Stimulated activated CD8-positive, alpha-beta memory T cell treated with anti-CD3 and anti-CD28 coated beads, Interleukin-2, amount 100 ng/mL, for 48 hours (primary cell): ENCODE measurements at regions not wholly inside any gene's neighbourhood (a gene's known extent, or its start where the extent isn't known, plus 50 kb on each side); places are given as distances from the start of the nearest gene placed in this dataset.

Experiments
- DNase-seq, 2 donors: peaks; one replicate each; pipeline ENCODE4 v3.0.0-alpha.2; 2020; ENCODE audit warnings: low read depth in 2 of 2

DNA sequence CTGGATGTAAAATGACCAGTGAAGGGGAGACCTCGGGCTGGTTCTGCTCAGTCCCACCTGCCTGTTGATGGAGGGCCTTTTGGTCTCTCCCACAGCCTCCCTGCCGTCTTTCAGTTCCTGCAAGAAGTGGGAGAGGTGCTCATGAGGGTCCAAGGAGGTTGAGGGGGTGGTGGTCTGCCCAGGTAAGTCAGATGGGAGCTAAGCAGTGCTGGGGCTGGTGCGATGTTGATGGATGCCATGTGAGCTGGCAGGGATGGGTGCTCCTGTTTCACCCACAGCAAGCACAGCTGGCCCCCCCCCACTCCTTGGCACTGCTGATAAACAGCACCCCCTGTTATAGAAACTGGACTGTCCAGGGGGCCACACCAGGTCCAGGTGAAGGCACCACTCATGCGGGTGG is 145.6 kb downstream of the NSG2 start:
- no peak for DNase-seq

DNA sequence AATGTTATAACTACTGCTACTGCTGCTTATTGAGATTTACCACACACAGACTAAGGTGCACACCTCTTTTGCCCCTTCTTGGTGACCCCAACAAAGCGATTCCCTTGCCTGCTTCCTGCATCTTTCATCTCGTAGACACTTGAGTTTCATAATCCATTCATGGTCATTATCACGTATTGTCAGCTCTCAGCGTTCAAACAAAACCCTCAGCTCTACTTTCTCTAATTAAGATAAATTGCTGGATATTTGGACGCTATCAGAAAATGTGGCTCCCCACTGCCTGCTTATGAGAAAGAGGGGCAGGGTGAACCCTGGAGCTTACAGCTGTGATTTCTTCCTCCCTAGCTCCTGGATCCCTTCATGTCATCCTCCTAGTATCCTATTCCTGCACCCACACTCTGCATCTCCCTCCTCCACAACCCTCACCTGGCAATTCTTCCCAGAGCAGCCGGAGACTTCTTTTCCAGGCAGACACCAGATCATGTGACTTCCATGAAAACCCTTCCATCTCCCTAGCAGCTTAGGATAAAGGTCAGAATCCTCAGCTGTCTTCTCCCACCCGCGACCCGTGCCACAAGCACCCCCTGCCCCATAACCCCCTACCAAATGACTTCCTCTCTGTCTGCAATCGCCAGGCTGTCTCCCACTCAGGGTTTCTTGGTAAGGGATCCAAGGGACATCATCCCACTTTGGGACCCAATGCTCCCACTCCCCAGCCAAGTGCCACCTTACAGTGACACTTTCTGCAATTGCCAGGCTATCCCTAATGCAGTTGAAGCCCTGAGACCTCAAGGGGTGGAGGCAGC is 146.5 kb downstream of the NSG2 start:
- no peak for DNase-seq

DNA sequence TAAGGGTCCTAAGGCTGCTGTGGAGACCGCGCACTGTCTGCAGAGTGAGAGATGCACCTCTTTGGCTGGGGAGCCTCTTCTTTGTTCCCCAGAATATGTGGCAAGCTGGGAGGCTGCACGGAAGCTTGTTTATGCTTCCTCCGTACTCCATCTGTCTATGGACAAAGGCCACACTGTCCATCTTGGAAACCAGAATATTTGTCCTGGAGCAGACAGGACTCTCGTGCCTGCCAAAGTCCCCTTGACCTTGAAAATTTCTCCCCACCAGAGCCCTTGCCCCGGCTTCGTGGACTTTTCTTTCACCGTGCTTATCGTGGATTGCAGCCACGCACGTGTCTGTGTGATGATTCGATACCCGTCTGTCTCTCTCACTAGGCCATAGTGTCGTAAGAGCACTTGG is 147.4 kb downstream of the NSG2 start:
- no peak for DNase-seq

DNA sequence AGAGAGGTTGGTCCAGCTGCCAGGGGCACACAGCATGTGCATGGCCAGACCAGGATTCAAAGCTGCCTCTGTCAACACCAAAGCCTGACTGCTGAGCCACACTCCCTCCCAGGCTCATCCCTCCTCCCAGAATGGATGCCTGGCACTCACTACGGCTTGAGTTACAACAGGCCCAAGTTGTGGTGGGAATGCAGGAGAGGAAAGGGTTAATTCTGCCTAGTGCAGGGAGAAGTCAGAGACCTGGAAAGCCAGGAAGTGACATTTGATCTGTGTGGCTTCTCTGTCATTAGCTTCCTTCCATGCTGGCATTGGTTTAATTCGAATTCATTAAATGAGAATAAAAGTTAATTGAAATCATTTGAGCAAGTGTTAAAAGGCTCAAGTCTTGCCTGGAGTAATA is 150.0 kb downstream of the NSG2 start:
- DNase-seq = no peak

DNA sequence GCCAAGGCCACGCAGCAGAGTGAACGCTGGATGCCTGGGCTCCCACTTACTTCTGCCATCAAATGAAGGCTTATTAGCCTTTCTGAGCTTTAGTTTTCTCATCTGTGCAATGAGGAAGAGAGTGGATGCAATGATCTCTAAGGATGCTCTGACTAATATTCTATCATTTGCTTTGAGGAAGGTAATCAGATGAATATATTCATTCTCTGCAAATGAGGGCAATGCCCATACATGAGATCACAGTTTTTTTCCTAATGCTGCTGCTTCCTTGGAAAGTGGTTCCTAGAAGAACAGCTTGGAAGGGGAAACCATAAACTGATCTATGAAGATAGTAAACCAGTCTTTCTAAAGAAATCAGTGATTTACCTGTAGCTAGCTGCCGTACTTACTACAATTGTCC is 152.4 kb downstream of the NSG2 start:
- no peak for DNase-seq

DNA sequence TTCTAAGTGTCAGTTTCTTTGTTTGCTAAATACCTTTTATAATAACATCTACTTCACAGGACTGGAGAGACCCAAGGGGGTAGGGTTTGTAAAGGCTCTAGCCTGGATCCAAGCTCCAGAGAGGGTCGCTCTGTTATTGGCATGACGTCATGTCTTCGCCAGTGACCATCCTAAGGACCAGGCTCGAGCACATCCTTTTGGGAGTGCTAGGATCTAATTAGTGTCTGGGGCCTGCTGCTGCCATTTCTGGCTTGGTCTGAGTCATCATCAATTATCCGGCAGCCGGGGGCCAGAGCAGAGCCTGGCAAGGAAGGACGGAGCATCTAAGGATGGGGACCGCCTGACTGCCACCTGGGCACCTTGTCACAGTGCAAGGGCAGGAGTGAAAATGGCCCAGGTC is 153.0 kb downstream of the NSG2 start:
- DNase-seq = no peak

DNA sequence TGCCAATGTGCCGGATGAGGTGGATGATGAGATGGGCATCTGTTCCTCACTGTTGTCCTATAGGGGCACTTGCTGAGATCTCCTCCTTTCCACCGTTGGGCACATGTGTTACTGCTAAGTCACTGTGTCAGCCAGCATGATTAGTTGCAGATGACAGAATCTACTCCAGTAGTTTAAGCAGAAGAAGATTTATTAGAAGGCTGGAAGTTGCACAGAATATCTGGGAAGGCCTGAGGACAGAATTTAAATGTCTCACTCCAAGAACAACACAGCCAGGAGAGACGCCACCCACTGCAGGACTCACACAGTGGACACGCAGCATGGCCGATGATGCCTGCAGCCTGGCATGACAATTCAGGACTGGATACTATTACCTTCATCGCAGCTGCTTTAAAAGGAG is 157.5 kb downstream of the NSG2 start:
- no peak for DNase-seq

DNA sequence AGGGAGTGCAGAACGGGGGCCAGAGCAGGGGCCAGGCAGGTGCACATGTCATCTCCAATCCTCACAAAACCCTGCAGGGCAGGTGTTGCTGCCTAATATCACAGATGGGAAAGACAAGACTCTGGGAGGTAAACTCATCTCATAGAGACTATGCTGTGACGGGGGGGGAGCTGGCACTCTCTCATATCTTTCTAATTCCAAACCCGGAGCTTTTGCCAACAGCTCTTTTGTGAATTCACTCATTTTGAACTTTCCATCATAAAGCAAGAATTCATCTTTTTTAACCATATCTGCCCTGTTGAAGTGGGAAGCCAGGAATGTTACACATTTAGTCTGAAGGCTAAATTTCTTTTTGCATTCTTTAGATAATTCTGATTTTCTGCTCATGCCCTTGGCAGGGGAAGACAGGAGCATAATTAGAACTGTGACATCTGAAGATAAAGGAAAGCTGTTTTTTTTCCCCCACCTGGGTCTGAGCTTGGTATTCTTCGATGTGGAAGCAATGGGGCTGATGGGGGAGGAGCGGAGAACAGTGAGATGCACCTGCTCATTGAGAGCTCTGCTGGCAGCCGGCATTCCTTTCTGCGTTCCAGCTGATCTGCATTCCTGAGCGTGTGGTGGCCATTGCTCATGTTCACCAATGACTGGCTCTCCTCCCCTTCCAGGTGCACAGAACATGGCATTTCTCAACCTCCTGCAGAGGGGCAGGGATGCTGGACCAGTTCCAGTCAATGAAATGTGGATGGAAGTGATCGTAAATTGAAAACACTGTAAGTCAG is 159.2 kb downstream of the NSG2 start:
- no peak for DNase-seq

DNA sequence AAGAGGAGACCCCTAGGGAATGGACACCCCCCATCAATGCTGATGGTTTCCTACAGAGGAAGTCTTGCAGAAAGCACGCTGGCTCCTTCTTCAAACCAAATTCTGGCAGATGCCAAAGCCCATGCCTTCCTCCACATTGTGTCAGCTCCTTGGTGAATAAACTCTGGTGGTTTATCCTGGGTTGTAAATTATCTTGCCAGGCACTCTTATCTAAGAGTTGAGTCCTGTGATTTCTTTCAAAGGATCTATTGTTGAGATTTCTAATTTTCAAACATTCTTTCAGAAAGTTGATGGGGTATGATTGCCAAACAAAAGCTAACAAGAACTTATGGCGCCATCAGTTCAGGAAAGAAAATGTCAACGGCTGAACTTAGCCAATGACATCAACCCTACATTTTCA is 160.4 kb downstream of the NSG2 start:
- DNase-seq = no peak

DNA sequence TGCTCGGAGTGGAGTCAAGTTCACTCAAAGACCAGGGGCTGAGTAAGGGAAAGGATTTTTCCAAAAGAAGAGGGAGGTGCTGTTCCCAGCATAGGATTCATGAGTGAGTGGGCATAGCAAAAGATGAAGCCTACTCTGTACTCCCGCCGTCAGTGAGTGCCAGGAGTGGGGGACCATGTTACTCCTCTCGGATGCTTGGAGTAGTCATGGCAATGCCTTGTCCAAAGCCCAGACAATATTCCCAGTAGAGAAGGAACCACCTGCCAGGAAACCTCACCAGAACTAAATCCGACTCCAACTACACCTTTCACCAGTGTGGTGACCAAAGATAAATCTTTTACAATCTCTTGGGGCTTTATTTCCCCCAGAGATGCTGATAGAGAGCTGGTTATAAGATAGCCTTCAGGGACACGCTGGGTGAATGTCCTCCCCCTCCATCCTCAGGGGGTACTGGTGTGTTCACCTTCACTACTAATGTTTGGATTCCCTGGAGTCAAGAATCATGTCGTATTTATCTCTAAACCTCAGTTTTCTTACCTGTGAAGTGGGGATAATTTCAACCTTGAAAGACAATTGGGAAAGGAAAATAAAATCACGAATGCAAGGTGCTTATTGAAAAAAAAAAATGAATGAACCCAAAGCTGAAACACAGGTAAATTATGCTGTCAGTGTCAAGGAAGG is 165.2 kb downstream of the NSG2 start:
- DNase-seq = no peak

DNA sequence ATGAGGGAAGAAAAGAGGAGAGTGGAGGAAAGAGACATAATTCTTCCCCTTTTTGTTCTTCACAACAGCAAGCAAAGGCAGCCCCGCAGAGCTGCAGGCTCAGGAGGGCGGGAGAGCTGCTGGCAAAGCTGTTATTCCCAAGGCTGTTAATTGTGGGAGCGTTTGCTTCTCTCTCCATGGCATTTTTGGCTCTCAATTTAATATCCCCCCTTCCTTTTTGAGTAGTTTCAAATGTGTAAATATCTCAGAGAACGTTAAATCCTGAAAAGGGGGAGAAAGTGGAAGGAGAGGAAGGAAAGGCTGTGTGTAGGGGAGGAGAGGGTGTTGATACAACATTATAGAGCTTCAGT is 165.7 kb downstream of the NSG2 start:
- no peak for DNase-seq

DNA sequence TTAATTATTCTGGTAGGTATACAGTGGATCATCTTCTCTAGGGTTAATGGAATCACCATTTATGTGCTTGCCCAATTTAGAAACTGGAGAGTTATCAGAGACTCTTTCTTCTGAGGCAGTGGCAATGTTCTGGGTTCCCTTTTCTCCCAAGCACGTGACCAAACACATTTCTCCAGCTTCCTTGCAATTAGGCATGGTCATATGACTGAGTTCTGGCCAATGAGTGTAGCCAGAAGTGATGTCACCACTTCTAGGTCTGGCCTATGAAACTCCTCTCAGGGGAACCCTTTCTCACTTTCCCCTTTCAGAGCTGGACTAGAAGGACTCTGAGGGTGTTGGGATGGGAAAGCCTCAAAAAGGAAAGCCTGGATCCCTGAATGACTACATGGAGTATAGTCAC is 172.0 kb downstream of the NSG2 start:
- DNase-seq = no peak

DNA sequence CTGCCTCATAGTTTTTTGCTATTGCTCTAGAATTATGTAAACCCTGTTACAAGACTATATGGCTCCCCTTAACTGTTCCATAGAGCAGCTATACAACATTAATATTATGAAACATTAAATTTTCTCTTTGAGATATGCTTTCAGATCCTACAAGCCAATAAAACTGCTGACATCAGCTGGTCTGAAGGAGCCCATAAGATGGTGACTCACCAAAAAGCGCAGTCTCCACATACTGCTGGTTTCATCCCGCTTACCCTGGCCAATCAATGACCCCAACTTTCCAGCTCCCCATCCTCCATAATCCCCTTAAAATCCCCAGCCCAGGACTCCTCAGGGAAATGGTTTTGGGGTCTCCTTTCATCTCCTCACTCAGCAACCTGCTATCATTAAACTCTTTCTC is 172.7 kb downstream of the NSG2 start:
- DNase-seq = no peak

DNA sequence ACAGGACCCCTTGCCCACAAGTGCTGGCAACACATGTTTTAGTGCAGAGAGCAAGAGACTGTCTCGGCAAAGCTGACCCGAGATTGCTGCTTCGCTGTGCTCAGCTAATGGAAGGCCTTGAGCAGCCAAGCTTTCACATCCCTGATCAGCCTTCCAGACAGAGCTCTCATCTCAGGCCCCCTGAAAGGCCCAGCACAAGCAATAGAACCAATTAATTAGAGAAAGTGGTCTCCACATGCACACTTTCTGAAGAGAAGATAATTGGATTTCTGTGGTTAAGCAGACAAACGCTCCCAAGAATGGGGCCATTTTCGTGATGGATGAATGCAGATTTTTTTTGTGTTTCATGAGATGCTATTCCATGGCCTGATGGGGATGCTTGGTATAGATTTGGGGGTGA is 174.9 kb downstream of the NSG2 start:
- no peak for DNase-seq

DNA sequence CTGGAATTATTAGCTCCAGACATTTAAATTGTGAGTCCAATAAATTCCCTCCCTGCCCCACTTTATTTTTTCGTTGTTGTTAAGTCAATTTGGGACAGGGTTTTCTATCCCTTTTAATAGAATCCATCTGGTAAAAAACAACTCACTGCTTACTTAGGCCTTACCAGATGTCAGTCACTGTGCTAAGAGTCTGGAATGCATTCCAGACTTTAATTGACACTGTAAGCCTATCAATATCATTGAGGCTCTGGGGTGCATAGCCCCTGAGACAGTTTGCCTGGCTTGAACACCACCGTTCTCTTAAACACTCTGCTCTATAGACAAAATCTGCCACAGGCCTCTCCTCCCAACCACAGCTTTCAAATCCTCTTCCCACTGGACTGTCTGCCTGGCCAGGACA is 175.9 kb downstream of the NSG2 start:
- DNase-seq = no peak

DNA sequence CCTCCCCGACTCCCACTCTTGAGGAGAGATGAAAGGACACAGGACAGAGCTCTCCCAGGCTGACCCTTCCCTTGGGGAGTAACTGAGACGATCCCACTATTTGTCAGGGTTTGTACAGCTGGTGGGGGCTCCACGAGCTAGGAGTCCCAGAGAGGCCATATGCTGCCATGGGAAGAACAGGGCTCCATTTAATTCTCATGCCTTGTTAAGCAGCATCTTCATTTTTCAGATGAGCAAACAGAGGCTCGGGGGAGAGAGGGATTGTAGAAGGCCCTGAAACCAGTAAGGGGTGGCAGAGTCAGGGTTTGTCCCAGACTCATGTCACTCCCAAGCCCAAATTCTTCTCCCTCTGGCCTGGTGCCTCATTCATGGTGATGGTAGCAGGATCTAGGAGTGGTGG is 176.4 kb downstream of the NSG2 start:
- DNase-seq = no peak

DNA sequence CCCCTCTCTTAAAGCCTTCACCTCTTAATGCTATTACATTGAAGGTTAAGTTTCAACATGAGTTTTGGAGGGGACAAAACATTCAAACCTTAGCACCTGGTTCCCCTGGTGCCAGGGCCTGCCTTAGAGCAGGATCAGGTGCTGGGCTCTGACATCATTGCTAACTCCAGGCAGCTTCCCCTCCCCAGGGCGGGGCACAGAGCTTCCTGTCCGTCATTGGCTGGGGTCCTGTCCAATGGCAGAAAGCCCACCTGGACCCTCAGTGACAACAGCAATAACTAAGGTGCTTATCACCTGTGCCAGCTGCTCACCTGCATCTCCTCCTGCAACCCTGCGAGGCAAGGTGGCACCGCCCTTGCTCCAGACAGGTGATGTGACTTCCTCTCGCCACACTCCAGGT is 177.4 kb downstream of the NSG2 start:
- no peak for DNase-seq

DNA sequence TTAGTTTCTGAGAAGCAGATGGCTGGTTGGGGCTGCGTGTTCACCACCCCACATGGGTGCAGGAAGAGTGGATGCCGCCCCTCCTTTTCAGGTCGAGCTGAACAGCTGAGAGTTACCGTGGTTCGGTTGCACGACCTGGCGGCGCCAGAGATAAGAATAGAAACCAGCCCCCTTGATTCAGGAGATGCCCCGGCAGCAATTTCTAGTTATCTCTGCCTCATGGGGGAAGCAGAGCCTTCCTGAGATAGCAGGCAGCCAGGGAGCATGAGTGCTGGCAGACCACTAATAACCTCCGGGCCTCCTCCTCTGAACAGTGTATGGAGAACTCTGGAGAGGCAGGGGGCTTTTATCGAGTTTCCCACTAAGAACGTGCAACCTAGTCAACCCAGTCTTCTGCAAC is 177.8 kb downstream of the NSG2 start:
- DNase-seq = no peak

DNA sequence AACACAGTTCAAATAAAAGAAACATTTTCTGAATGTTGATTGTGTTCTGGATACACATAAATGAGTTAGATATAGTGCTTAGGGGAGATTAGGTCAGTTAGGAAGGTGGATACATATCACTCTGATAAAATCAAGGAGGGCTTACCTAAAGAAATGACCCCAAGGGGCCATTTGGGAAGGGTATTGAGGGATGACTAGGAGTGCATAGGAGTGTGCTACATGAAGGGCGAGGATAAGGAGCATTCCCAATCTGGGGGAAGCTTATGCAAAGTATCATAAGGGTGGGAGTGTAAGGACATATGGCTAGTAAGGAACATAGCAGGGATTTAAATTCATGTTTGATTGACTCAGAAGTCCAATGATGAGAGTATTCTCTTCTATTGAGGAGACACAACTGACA is 183.6 kb downstream of the NSG2 start:
- DNase-seq = no peak

DNA sequence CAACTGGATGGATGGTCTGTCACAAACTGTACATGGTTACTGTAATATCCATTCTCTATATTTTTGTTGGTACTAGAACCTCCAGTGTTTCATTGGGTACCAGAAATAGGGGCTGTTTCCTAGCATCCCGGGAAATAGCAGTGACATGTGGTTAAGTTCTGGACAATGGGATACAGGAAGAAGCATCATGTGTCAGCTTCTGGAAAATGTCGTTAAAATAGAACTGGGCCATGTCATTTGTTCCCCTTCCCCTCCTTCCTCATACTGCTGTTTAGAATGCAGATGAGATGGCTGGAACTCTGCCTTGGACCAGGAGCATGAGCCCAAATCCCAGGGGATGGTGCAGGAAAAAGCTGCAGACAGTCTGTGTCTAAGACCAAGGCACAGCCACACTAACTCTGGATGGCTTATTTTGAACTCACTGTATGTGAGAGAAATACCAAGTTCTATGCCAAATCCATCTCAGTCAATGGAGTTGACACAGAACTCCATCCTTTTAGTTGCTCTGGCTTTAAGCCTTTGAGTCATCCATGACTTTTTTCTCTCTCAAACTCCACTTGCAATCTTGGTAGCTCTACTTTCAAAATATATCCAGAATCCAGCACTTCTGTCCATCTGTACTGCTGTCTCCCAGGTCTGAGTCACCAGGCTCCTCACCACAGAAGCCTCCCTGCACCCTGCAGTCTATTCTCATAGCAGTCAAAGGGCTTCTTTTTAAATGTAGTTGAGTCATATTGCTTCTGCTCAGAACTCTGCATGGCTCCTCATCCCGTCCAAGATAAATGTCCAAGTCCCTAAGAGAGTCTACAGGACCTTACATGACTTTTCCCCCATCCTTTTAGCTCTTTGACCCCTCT is 184.2 kb downstream of the NSG2 start:
- no peak for DNase-seq

DNA sequence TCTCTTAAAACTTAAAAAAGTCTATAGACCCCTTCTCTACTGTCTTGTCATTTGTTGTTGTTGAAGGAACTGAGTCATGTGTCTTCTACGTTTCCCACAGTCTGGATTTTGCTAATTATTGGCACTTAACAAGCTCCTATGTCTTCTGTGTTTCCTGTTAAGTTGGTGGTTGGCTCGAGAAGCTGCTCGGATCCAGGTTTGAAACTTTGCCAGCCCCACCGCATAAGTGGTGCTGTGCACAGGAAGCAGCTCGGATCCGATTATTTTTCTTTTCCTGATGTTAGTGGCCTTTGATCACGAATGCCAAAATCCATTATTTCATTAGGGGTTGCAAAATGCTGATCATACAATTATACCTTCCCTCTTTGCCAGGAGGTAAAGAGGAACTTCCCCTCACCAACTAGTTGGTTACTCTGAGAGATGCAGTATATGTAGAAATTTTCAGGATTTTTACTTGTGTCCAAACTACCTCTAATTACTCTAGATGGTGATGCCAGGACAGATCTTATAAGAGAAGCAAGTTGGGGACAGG is 186.5 kb downstream of the NSG2 start:
- DNase-seq = no peak

DNA sequence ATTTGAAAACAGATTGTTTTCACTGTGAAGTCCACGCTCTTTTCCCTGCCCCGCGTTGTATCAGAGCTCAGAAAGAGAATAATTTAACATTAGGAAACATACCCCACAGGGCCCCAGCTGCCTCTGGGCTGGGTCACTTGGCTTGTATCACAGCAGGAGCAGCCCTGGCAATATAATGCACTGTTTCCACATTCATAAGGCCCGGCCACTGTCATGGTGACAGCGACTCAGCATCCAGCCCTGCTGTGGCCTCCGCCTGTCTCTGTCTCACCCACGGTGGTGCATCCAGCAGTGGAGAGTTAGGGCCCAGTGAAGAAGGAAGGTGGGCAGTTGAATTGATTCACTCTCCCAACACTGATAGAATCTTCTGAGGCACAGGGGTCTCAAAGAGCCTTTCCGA is 188.9 kb downstream of the NSG2 start:
- DNase-seq = no peak
